ENCODE measurements at regions not wholly inside any gene's neighbourhood (a gene's known extent, or its start where the extent isn't known, plus 50 kb on each side); places are given as distances from the start of the nearest gene placed in this dataset.

DNA sequence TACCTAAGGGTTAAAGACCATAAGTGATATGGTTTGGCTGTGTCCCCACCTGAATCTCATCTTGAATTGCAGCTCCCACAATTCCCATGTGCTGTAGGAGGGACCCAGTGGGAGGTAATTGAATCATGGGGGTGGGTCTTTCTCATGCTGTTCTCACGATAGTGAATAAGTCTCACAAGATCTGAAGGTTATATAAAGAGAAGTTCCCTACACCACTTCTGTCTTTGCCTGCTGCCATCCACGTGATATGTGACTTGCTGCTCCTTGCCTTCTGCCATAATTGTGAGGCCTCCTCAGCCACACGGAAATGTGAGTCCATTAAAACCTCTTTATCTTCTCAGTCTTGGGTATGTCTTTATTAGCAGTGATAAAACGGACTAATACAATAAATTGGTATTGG lies 75.0 kb upstream of the CADPS start:
- TF ChIP-seq, protein P1, sequence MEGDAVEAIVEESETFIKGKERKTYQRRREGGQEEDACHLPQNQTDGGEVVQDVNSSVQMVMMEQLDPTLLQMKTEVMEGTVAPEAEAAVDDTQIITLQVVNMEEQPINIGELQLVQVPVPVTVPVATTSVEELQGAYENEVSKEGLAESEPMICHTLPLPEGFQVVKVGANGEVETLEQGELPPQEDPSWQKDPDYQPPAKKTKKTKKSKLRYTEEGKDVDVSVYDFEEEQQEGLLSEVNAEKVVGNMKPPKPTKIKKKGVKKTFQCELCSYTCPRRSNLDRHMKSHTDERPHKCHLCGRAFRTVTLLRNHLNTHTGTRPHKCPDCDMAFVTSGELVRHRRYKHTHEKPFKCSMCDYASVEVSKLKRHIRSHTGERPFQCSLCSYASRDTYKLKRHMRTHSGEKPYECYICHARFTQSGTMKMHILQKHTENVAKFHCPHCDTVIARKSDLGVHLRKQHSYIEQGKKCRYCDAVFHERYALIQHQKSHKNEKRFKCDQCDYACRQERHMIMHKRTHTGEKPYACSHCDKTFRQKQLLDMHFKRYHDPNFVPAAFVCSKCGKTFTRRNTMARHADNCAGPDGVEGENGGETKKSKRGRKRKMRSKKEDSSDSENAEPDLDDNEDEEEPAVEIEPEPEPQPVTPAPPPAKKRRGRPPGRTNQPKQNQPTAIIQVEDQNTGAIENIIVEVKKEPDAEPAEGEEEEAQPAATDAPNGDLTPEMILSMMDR (IDR thresholded peaks at IDR 0.05; ENCODE audit: poor library complexity, severe bottlenecking): no peak
- TF ChIP-seq EZH2 (IDR thresholded peaks at IDR 0.05; ENCODE audit: borderline replicate concordance, insufficient read depth, low read length, poor library complexity, severe bottlenecking) (no peak), POLR2AphosphoS5 (IDR thresholded peaks at IDR 0.05) (no peak)
- TF ChIP-seq, protein P2, sequence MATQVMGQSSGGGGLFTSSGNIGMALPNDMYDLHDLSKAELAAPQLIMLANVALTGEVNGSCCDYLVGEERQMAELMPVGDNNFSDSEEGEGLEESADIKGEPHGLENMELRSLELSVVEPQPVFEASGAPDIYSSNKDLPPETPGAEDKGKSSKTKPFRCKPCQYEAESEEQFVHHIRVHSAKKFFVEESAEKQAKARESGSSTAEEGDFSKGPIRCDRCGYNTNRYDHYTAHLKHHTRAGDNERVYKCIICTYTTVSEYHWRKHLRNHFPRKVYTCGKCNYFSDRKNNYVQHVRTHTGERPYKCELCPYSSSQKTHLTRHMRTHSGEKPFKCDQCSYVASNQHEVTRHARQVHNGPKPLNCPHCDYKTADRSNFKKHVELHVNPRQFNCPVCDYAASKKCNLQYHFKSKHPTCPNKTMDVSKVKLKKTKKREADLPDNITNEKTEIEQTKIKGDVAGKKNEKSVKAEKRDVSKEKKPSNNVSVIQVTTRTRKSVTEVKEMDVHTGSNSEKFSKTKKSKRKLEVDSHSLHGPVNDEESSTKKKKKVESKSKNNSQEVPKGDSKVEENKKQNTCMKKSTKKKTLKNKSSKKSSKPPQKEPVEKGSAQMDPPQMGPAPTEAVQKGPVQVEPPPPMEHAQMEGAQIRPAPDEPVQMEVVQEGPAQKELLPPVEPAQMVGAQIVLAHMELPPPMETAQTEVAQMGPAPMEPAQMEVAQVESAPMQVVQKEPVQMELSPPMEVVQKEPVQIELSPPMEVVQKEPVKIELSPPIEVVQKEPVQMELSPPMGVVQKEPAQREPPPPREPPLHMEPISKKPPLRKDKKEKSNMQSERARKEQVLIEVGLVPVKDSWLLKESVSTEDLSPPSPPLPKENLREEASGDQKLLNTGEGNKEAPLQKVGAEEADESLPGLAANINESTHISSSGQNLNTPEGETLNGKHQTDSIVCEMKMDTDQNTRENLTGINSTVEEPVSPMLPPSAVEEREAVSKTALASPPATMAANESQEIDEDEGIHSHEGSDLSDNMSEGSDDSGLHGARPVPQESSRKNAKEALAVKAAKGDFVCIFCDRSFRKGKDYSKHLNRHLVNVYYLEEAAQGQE (IDR thresholded peaks at IDR 0.05; ENCODE audit: borderline replicate concordance): no peak

Measured in neural cell (in vitro differentiated cells).